Inferior parietal cortex (tissue), 1 donor: ENCODE measurements at regions not wholly inside any gene's neighbourhood (a gene's known extent, or its start where the extent isn't known, plus 50 kb on each side); places are given as distances from the start of the nearest gene placed in this dataset.
A peak's percentile ranks its signal among the peaks of the same experiment; 100 is the strongest.
"Not testable (repeated sequence)": the region's sequence is repeated elsewhere in the genome, so short reads cannot be mapped to it uniquely, and the experiment has no call there.

Experiments
- DNase-seq: peaks from one replicate; pipeline ENCODE4 v3.0.0-alpha.2; 2016; ENCODE audit errors: extremely low spot score

DNA sequence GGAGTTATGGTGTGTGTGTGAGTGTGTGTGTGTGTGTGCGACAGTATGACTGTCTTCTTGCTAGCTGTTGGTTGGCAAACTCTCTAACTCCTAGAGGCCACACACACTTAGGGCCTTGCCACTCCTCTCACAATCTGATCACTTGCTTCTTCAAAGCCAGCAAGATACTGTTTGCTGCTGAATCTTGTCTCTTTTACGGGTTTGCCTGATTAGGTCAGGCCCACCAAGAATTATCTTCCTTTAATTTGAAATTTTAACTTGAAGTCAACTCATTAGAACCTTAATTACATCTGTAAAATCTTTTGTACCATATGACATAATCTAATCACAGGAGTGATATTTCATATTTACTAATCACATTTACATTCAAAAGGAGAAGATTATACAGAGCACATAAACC lies 359.2 kb upstream of the SGCG start:
- DNase-seq = no peak

DNA sequence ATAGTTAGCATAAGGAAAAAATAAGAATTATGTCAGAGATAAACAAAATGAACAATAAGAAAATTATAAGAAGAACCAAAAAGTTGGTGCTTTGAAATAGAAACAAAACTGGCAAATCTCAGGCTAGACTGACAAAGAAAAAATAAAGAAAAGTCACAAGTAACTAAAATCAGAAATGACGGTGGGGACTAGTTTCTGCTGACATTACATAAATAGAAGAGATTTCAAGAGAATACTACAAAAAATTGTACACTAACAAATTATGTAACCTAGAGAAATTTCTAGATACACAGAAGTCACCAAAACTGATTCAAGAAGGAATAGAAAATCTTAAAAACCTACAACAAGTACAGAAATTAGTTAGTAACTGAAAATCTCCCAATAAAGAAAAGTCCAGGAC lies 355.6 kb upstream of the SGCG start:
- DNase-seq = no peak

DNA sequence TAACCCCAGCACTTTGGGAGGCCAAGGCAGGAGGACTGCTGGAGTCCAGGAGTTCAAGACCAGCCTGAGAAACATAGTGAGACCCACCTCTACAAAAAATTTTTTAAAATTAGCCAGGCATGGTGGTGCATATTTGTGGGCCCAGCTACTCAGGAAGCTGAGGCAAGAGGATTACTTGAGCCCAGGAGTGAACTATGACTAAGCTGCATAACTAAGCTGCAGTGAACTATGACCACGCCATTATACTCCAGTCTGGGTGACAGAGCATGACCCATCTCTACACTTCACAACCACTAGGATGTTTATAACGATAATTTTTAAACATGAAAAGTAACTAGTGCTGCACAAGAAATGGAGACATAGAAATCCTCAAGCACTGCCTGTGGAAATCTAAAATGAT lies 352.7 kb upstream of the SGCG start:
- no peak for DNase-seq

DNA sequence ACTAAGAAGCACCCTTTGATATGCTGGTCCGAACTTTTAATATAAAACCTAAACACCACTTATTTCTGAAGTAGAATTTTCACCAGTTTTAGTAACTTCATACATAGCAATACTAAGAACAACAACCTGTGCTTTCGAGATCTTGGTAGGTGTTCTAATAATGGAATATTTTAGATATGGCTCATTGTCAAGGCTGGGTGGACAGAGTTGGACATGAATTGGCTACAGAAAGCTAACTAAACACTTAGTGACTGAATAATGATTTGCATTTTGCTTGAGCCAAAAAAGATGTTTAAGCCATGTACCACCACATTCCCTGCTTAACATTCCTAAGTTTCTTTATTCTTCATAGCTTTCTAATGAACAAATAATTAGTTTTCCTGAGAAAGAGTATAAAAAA lies 344.3 kb upstream of the SGCG start:
- DNase-seq = no peak

DNA sequence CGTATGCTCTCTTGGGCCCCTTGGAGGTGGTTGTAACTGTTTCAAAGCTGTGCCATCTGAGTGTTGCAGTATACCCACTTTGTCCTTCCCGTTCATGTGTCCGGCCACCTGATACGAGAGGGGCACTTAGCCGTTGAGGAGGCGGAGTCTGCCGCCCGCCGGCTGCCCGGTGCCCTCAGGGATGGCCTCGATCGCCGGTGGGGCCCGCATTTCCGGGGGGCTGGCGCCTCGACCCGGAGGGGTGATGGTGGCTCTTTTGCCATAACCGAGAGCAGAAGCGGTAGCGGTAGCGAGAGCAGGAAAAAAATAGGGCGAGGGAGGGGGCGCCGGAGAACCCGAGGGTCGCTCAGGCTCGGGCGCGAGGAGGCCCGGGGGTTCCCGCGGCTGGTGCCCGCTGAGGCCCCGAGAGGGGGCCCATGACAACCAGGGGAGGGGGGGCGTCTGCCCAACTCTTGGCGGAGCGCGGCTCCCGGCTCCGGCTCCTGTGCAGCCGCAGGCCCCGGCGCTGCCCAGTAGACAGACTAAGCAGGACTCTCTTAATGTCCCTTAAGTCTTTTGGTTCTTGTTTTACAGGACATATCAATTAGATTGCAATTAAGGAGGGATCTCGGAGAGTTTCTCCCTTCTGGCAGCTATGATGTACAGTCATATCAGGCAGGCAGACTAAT lies 342.7 kb upstream of the SGCG start:
- DNase-seq = no peak

DNA sequence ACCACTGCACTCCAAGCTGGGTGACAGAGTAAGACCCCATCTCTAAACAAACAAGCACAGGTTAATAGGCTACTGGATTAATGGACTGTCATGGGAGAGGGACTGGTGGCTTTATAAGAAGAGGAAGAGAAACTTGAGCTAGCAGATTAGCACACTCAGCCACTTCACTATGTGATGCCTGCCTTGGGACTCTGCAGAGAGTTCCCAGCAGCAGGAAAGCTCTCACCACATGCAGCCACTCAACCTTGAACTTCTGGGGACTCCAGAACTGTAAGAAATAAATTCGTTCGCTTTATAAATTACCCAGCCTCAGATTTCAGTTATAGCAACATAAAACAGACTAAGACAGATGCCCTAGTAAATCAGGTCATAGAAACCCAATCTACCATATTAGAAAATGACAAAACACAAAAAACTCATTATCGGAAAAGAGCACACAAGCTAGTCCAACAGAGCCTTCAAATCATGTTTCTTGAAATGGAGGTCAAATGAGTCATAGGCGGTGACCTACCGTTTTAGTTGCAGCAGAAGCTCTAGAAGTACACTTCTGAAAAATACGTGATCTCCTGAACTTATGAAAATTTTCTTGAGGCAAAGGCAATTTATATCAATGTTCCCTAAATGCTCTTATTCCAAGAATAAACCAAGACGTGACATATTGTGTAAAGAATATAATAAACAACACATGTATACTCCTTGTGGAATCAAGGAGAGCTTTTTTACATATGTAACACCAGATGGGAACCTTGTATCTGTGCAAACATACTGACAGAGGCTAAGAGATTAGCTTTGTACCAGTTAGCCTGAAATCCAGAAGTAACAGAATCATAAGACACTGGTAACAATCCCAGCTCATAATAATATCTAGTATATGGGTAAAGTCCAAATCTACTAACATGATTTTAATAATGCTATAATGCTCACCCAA lies 340.9 kb upstream of the SGCG start:
- DNase-seq = no peak

DNA sequence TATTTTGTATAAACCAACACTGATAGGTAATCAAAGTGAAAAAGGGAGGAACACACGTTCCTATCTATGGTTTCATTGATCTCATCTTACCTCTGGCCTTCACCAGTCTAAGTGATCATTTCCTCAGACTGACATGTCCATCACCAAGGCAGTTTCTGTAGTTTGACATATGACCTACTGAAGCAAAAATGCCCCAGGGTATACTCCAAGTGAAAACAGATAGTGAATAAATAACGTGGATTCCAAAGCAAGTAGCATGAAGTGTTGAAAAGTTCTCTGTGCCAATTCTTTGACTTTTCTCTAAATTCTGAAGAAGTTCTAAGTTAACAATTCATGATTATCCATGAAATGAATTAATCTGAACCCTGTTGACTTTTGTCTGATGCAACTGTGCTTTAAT lies 334.2 kb upstream of the SGCG start:
- DNase-seq = no peak

DNA sequence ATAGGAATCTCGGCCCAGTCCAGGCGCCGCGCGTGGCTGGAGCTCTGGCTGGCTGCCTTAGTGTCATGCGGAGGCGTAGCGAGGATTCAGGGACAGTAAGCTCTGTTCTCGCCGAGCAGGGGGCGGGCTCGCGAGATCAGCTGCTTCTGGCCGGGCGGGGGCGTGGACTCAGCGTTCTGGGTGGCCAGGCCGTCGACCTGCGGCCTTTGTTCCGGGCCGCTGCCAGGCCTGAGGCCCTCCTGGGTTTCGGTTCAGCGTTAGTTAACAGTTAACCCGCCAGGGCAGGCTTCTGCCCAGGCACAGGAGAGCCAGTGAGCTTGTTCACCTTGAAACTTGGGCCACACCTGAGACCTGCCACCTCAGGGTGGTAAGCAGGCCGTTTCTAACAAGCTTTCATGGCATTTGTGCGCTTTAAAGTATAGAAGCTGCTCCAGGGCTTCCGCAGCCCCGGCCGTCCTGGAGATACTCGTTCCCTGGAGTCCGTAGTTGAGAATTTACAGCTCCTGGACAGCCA lies 332.2 kb upstream of the SGCG start:
- no peak for DNase-seq

DNA sequence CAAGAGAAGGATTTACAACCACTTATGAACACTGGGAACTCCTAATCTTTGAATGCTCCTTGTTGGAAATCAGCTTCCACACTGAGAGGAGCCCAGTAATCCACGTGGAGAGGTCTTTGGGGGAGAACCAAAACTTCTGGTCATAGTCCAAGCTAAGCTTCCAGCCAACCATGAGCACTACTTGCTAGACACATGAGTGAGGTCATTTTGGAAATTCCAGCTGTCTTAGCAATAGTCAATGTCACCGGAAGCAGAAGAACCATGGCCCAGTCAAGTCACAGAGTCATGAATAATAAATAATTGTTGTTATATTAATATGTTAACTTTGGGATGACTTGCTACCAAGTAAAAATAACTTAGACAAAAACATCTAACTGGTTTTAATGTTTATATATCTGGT lies 324.9 kb upstream of the SGCG start:
- DNase-seq = no peak

DNA sequence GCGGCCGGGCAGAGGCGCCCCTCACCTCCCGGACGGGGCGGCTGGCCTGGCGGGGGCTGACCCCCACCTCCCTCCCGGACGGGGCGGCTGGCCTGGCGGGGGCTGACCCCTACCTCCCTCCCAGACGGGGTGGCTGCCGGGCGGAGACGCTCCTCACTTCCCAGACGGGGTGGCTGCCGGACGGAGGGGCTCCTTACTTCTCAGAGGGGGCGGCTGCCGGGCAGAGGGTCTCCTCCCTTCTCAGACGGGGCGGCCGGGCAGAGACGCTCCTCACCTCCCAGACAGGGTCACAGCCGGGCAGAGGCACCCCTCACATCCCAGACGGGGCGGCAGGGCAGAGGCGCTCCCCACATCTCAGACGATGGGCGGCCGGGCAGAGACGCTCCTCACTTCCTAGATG lies 321.8 kb upstream of the SGCG start:
- not testable (repeated sequence) for DNase-seq

DNA sequence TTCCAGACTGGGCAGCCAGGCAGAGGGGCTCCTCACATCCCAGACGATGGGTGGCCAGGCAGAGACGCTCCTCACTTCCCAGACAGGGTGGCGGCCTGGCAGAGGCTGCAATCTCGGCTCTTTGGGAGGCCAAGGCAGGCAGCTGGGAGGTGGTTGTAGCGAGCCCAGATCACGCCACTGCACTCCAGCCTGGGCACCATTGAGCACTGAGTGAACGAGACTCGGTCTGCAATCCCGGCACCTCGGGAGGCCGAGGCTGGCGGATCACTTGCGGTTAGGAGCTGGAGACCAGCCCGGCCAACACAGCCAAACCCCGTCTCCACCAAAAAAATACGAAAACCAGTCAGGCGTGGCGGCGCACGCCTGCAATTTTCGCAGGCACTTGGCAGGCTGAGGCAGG lies 321.4 kb upstream of the SGCG start:
- DNase-seq = not testable (repeated sequence)

DNA sequence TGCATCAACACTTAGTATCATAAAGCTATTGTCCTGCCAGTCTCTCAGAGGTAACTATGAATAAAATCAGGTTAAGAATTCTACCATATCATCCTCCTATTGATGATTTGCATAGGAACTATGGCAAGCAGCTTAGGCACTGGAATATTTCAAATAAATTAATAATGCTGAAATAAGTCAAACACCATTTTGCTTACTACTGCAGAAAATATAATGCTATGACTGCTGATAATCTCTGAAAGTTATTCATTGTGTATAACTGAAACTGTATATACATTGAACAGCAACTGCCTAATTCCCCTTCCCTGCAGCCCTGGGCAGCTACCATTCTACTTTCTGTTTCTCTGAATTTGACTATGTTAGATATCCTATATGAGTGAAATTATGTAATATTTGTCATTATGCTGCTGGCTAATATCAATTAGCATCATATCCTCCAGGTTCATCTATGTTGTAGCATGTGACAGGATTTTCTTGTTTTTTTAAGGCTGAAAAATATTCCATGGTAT lies 318.8 kb upstream of the SGCG start:
- no peak for DNase-seq

DNA sequence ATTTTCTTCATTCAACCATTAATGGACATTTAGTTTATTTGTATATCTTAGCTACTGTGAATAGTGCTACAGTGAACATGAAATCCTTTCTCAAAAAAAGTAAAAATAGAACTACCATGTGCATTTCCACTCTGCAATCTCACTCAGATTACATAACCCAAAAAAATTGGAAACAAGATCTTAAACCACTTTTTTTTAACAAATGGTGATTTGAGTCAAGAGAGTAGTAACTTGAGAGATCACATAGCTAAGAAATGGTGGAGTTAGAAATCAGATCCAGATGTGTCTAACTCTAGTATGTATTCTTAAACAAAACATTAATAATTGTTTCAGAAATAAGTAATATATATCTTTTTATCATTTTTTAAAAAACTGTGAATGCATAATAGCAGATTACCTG lies 318.3 kb upstream of the SGCG start:
- peak; percentile 16 for DNase-seq

DNA sequence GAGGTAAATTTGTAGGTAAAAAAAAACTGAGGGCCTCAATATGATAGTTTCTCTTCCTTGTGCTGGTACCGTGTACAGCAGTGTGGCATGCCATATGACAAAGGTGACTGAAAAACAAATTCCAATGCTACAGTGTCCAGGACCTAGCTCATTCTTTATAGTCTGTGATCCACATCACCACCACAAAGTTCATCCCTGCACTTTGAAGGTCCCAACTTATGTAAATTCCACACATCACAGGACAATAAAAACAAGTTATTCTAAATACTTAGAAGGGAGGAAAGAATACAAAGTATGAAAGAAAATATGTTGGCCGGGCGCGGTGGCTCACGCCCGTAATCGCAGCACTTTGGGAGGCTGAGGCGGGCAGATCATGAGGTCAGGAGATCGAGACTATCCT lies 314.6 kb upstream of the SGCG start:
- DNase-seq = no peak

DNA sequence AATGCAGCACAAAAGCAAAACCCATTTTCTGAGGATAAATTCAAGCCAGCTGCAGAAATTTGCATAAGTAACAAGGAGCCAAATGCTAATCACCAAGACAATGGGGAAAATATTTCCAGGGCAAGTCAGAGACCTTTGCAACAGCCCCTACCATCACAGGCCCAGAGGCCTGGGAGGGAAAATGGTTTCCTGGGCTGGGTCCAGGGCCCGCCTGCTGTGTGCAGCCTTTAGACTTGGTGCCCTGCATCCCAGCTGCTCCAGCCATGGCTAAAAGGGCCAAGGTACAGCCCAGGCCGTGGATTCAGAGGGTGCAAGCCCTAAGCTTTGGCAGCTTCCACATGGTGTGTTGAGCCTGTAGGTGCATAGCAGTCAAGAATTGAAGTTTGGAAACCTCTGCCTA lies 309.5 kb upstream of the SGCG start:
- no peak for DNase-seq

DNA sequence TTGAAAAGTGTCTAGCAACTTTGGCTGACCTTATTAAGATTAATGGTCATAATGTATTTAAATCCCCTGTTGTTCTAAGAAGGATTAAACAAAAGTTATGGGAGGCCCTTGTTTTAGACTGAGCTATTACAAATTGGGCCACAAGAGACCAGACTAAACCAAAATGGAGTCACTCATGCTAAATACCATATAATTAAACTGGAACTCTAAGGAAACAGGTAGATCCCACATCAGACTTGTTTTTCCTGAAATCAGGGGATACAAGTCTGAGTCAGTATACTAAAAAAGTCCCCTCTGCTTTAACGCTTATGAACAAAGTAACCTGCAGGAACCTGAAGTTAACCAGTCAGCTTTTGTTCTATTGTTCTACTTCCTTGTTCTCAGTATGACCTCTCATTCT lies 305.9 kb upstream of the SGCG start:
- DNase-seq = no peak

DNA sequence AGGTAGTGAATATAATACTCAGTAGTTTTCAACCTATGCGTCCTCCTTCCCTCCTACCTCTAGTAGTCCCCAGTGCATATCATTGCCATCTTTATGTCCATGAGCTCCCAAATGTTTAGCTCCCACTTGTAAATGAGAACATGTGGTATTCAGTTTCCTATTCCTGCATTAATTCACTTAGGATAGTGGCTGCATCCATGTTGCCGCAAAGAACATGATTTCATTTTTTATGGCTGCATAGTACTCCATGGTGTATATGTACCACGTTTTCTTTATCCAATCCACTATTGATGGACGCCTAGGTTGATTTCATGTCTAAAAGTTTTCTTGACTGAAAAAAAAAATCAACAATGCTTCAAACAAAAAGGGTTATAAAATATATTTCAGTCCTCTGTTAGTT lies 303.4 kb upstream of the SGCG start:
- DNase-seq = no peak

DNA sequence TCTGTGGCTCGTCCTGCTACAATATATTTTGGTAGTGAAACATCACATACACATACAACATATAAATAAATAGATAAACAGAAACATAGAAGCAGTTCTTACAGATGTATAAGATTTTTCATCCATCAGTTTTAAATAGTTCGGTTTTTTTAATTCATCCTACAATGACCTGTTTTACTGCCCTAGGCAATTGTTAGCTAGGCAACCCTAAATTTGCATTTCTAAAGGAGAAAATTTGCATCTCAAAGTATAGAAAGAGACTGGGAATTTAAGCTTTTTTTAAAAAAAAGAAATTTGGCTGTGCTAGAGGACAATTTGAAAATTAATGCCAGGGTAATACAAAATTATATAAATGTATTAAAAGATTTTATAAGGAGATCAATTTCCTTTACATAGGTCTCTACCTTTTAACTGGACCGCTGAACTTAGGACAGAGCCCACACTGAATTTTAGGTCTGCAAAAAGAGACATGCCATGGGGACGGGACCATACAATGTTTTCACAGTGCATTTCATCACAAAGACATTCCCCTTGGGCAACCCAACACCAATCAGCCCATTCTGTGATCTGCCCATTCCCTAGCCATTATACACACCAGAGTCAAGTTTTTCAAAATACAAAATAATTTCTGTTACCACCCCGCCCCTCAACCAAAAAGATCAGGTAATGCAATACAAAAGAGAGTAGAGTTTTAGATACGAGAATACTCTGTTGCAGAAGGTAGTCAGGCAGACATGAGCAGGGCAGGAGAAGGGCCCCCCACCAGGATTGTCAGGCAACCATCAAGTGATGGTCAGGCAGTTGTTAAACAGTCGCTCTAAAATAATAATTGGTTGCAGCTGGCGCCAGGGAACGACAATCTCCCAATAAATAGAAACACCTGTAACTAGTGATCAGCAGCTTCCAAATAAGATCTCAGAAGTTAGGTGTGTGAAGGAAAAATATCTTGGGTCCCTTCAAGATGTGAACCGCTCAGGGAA lies 299.7 kb upstream of the SGCG start:
- no peak for DNase-seq

DNA sequence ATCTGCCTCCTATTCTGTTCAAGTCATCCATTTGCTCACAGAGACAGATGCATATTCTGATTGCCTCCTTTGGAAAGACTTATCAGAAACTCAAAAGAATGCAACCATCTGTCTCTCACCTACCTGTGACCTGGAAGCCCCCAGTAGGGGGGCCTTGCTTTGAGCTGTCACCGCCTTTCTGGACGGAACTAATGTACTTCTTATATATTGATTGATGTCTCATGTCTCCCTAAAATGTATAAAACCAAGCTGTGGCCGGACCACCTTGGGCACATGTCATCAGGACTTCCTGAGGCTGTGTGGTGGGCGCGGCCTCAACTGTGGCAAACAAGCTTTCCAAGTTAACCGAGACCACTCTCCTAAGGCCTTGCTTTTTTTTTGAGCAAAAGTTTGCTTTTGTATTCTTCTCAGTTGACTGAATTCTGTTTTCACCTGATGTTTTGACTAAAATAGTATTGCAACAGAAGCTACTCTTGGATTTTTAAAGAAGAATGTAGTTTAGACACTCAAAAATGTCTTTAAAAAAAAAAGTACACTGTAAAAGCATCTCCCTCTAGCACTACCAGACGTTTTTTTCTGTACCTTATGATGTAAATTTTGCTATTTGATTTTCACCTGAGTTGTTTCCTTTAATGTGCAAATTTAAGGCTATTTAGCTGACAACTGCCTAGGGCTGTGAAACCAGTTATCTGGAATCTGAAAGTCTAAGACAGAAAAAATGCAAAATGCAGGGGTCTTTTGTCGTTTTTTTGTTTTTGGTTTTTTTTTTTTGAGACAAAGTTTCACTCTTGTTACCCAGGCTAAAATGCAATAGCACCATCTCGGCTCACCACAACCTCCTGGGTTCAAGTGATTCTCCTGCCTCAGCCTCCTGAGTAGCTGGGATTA lies 298.8 kb upstream of the SGCG start:
- not testable (repeated sequence) for DNase-seq

DNA sequence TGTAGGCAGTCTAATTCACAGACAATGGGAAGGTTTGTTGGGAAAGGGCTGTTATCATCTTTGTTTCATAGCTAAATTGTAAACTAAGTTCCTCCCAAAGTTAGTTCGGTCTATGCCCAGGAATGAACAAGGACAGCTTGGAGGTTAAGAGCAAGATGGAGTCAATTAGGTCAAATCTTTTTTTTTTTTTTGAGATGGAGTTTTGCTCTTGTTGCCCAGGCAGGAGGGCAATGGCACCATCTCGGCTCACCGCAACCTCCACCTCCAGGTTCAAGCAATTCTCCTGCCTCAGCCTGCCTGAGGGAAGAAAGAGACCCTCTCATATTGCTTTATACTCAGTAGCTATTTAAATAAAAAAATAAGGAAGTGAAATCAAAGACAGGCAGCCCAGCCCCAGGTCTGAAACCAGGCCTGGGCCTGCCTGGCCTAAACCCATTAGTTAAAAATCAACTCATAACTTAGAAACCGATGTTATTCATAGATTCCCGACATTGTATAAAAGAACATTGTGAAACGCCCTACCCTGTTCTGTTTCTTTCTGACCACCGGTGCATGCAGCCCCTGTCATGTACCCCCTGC lies 297.4 kb upstream of the SGCG start:
- no peak for DNase-seq
